Panc1 (cell line): ENCODE measurements at regions not wholly inside any gene's neighbourhood (a gene's known extent, or its start where the extent isn't known, plus 50 kb on each side); places are given as distances from the start of the nearest gene placed in this dataset.

Source experiments
- ATAC-seq: fragments of 200-7000 bp; cut with Tn5 transposase; 2 replicates; pipeline ENCODE4 v1.9.1; 2020; ENCODE audit warnings: mild to moderate bottlenecking, moderate library complexity
- BruUV-seq: library from RNA; stranded (reverse); fragments of 400-500 nt; replicated peaks from 2 replicates; lab custom pipeline; 2021; lab: Mats Ljungman, UMichigan
- CTCF ChIA-PET: fragments of 300-600 bp; sonication (Branson Sonifier 250); formaldehyde crosslinking; loops from one replicate; lab custom pipeline; 2022; ENCODE audit warnings: antibody characterized with exemption; lab: Charles Lee
- POLR2A ChIA-PET: fragments of 300-600 bp; sonication (Branson Sonifier 250); formaldehyde crosslinking; loops from one replicate; lab custom pipeline; 2022; ENCODE audit warnings: antibody characterized with exemption; lab: Charles Lee
- DNase-seq: peaks from one replicate; pipeline ENCODE4 v3.0.0-alpha.2; 2010; ENCODE audit warnings: low read depth, low spot score
- H3K27ac ChIP-seq: 2 replicates; pipeline ENCODE4 v1.5.1; 2011; ENCODE audit warnings: mild to moderate bottlenecking, low read length, inconsistent platforms
- H3K27me3 ChIP-seq: fragments of 200-500 bp; sonication (Bioruptor generic); 2 replicates; pipeline ENCODE4 v1.6.0; 2014; ENCODE audit warnings: low read length, inconsistent platforms; ENCODE audit not compliant: control insufficient read depth, insufficient read depth
- H3K36me3 ChIP-seq: fragments of 200-500 bp; sonication (Bioruptor generic); 2 replicates; pipeline ENCODE4 v1.5.1; 2014; ENCODE audit warnings: inconsistent platforms, mild to moderate bottlenecking, low read length, moderate library complexity; ENCODE audit not compliant: control insufficient read depth, insufficient read depth
- H3K4me1 ChIP-seq: 2 replicates; pipeline ENCODE4 v1.5.1; 2011; ENCODE audit warnings: inconsistent platforms, mild to moderate bottlenecking, low read length, moderate library complexity; ENCODE audit not compliant: control insufficient read depth, insufficient read depth
- H3K4me3 ChIP-seq, 2 experiments: 2 replicates each; pipeline ENCODE4 v1.5.1; 2011 to 2012; ENCODE audit warnings: low read depth in 2 of 2, low read length in 2 of 2, mild to moderate bottlenecking in 2 of 2, inconsistent platforms in 1 of 2, moderate library complexity in 1 of 2
- H3K9me3 ChIP-seq: fragments of 200-500 bp; sonication (Bioruptor generic); 2 replicates; pipeline ENCODE4 v1.5.1; 2014; ENCODE audit warnings: low read depth, mild to moderate bottlenecking, inconsistent platforms, low read length, moderate library complexity; ENCODE audit not compliant: control insufficient read depth, insufficient read depth
- CTCF ChIP-seq: fragments of 450-650 bp; IDR thresholded peaks from 2 replicates; pipeline ENCODE4 v1.5.1; 2017; ENCODE audit warnings: mild to moderate bottlenecking
- POLR2AphosphoS5 ChIP-seq: IDR thresholded peaks from 2 replicates; pipeline ENCODE4 v1.6.1; 2012; ENCODE audit warnings: mild to moderate bottlenecking, low read depth, low read length, moderate library complexity
- SIN3A ChIP-seq: IDR thresholded peaks from 2 replicates; pipeline ENCODE4 v1.6.1; 2012; ENCODE audit warnings: low read depth, mild to moderate bottlenecking, low read length, moderate library complexity, borderline replicate concordance; ENCODE audit not compliant: insufficient read depth
- TCF7L2 ChIP-seq: IDR thresholded peaks from 2 replicates; pipeline ENCODE4 v1.6.1; 2011; ENCODE audit warnings: mild to moderate bottlenecking, low read depth, low read length, inconsistent platforms
- in situ Hi-C: cut with HindIII; loops from 2 replicates; pipeline ENCODE4 v1.10.0; 2016; ENCODE audit warnings: low sequenced_read_pairs, low pct_unique_long_range_greater_than_20kb
- intact Hi-C: fragments of 100-400 bp; cut with micrococcal nuclease; formaldehyde crosslinking; loops from one replicate; pipeline ENCODE4 v1.10.0; 2022; ENCODE audit not compliant: unreplicated experiment
- TF ChIP-seq, protein P1 (sequence below), 2 experiments: IDR thresholded peaks; 2 replicates each; pipeline ENCODE4 v1.6.1; 2011 to 2012; ENCODE audit warnings: low read depth in 2 of 2, control low read depth in 1 of 2, low read length in 1 of 2, mild to moderate bottlenecking in 1 of 2, moderate library complexity in 1 of 2; ENCODE audit not compliant: insufficient read depth in 1 of 2

- Histone ChIP-seq H3K9me3 (no peaks in the 10 kb centered on the region), H3K4me1 (no peaks in the 10 kb centered on the region), H3K27me3 (peaks cover 25% of the 10 kb centered on the region), H3K27ac (no peak overlapping the region), H3K36me3 (no peaks in the 10 kb centered on the region), H3K4me3 (no peak overlapping the region)
- no peak for DNase-seq
- in situ Hi-C loops (no loop called here), intact Hi-C loops (no loop called here)
- no peak for ATAC-seq
- ChIA-PET CTCF (no interaction called here), POLR2A (no interaction called here)
- BruUV-seq: no TSS peak
- TF ChIP-seq CTCF (no peak), SIN3A (no peak), POLR2AphosphoS5 (no peak), TCF7L2 (no peak)
- TF ChIP-seq, protein P1, sequence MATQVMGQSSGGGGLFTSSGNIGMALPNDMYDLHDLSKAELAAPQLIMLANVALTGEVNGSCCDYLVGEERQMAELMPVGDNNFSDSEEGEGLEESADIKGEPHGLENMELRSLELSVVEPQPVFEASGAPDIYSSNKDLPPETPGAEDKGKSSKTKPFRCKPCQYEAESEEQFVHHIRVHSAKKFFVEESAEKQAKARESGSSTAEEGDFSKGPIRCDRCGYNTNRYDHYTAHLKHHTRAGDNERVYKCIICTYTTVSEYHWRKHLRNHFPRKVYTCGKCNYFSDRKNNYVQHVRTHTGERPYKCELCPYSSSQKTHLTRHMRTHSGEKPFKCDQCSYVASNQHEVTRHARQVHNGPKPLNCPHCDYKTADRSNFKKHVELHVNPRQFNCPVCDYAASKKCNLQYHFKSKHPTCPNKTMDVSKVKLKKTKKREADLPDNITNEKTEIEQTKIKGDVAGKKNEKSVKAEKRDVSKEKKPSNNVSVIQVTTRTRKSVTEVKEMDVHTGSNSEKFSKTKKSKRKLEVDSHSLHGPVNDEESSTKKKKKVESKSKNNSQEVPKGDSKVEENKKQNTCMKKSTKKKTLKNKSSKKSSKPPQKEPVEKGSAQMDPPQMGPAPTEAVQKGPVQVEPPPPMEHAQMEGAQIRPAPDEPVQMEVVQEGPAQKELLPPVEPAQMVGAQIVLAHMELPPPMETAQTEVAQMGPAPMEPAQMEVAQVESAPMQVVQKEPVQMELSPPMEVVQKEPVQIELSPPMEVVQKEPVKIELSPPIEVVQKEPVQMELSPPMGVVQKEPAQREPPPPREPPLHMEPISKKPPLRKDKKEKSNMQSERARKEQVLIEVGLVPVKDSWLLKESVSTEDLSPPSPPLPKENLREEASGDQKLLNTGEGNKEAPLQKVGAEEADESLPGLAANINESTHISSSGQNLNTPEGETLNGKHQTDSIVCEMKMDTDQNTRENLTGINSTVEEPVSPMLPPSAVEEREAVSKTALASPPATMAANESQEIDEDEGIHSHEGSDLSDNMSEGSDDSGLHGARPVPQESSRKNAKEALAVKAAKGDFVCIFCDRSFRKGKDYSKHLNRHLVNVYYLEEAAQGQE (IDR thresholded peaks at IDR 0.05; ENCODE audit: insufficient read depth in 1 of 2, low read depth in 2 of 2, low read length in 1 of 2): no peak
Measured at GRCh38 chr11:119912229-119912628, 183.2 kb upstream of the NECTIN1 start.

- no peak overlapping the region for H3K4me3 ChIP-seq
- H3K4me1 ChIP-seq: no peaks in the 10 kb centered on the region
- in situ Hi-C loops (no loop called here), intact Hi-C loops (no loop called here)
- TF ChIP-seq TCF7L2 (no peak), POLR2AphosphoS5 (no peak), SIN3A (no peak), CTCF (no peak)
- TF ChIP-seq, protein P1 (IDR thresholded peaks at IDR 0.05; ENCODE audit: insufficient read depth in 1 of 2, low read depth in 2 of 2, low read length in 1 of 2): no peak
- ATAC-seq: no peak
- peaks cover 23% of the 10 kb centered on the region for H3K27me3 ChIP-seq
- CTCF ChIA-PET: no interaction called here
- H3K27ac ChIP-seq: no peak overlapping the region
- no TSS peak for BruUV-seq
- POLR2A ChIA-PET: no interaction called here
- DNase-seq: no peak
- H3K9me3 ChIP-seq: no peaks in the 10 kb centered on the region
- H3K36me3 ChIP-seq: no peaks in the 10 kb centered on the region
Measured at GRCh38 chr11:119910650-119911049, 181.7 kb upstream of the NECTIN1 start.
